H9 (cell line): ENCODE measurements at regions not wholly inside any gene's neighbourhood (a gene's known extent, or its start where the extent isn't known, plus 50 kb on each side); places are given as distances from the start of the nearest gene placed in this dataset.

Source experiments
- DNase-seq: peaks from one replicate; pipeline ENCODE4 v3.0.0-alpha.2; 2017
- H2AFZ ChIP-seq: one replicate; pipeline ENCODE4 v1.6.1; 2013; ENCODE audit warnings: mild to moderate bottlenecking, low read length, control low read depth, moderate library complexity
- H2AK5ac ChIP-seq: 2 replicates; pipeline ENCODE4 v1.6.1; 2013; ENCODE audit warnings: low read length, control low read depth, mixed read lengths; ENCODE audit not compliant: insufficient read length
- H2BK120ac ChIP-seq: one replicate; pipeline ENCODE4 v1.6.1; 2013; ENCODE audit warnings: low read depth, mild to moderate bottlenecking, low read length, control low read depth, inconsistent platforms; ENCODE audit not compliant: poor library complexity, severe bottlenecking
- H2BK12ac ChIP-seq: 2 replicates; pipeline ENCODE4 v1.6.1; 2013; ENCODE audit warnings: low read length, control low read depth, mixed read lengths, low read depth; ENCODE audit not compliant: insufficient read length
- H2BK15ac ChIP-seq: 2 replicates; pipeline ENCODE4 v1.6.1; 2013; ENCODE audit warnings: low read depth, low read length, control low read depth
- H2BK20ac ChIP-seq: one replicate; pipeline ENCODE4 v1.6.1; 2013; ENCODE audit warnings: low read depth, mild to moderate bottlenecking, low read length, control low read depth, inconsistent platforms; ENCODE audit not compliant: poor library complexity, severe bottlenecking
- H2BK5ac ChIP-seq: 2 replicates; pipeline ENCODE4 v1.6.1; 2013; ENCODE audit warnings: low read length, control low read depth, mixed read lengths; ENCODE audit not compliant: insufficient read length
- H3K14ac ChIP-seq: 2 replicates; pipeline ENCODE4 v1.6.1; 2013; ENCODE audit warnings: low read length, control low read depth; ENCODE audit not compliant: insufficient read depth
- H3K18ac ChIP-seq: 2 replicates; pipeline ENCODE4 v1.6.1; 2013; ENCODE audit warnings: low read depth, mild to moderate bottlenecking, mixed read lengths, low read length, control low read depth; ENCODE audit not compliant: insufficient read length
- H3K23ac ChIP-seq: 2 replicates; pipeline ENCODE4 v1.6.1; 2013; ENCODE audit warnings: low read length, control low read depth, mixed read lengths, low read depth; ENCODE audit not compliant: insufficient read length
- H3K23me2 ChIP-seq: 2 replicates; pipeline ENCODE4 v1.6.1; 2013; ENCODE audit warnings: low read depth, mild to moderate bottlenecking, mixed read lengths, low read length, control low read depth; ENCODE audit not compliant: insufficient read length, poor library complexity, severe bottlenecking
- H3K27ac ChIP-seq: 2 replicates; pipeline ENCODE4 v1.5.1; 2013; ENCODE audit warnings: low read length, control low read depth, mixed read lengths, low read depth; ENCODE audit not compliant: insufficient read length
- H3K27me3 ChIP-seq: 2 replicates; pipeline ENCODE4 v1.6.1; 2013; ENCODE audit warnings: low read length, control low read depth, inconsistent platforms; ENCODE audit not compliant: insufficient read depth
- H3K4ac ChIP-seq: 2 replicates; pipeline ENCODE4 v1.6.1; 2013; ENCODE audit warnings: low read depth, mild to moderate bottlenecking, control low read depth, inconsistent platforms, low read length, moderate library complexity
- H3K4me1 ChIP-seq: 2 replicates; pipeline ENCODE4 v1.6.1; 2013; ENCODE audit warnings: low read length, control low read depth, inconsistent platforms; ENCODE audit not compliant: insufficient read depth
- H3K4me2 ChIP-seq: 2 replicates; pipeline ENCODE4 v1.6.1; 2013; ENCODE audit warnings: low read length, control low read depth, mixed read lengths; ENCODE audit not compliant: insufficient read length, insufficient read depth
- H3K56ac ChIP-seq: 2 replicates; pipeline ENCODE4 v1.6.1; 2013; ENCODE audit warnings: low read depth, mild to moderate bottlenecking, mixed read lengths, low read length, control low read depth; ENCODE audit not compliant: insufficient read length
- H3K79me1 ChIP-seq: 2 replicates; pipeline ENCODE4 v1.6.1; 2013; ENCODE audit warnings: low read depth, mild to moderate bottlenecking, moderate library complexity, low read length, control low read depth, inconsistent platforms; ENCODE audit not compliant: insufficient read depth, poor library complexity, severe bottlenecking
- H3K79me2 ChIP-seq: 2 replicates; pipeline ENCODE4 v1.6.1; 2013; ENCODE audit warnings: low read length, control low read depth, inconsistent platforms; ENCODE audit not compliant: insufficient read depth
- H3K9ac ChIP-seq: 2 replicates; pipeline ENCODE4 v1.6.1; 2013; ENCODE audit warnings: low read length, control low read depth, mixed read lengths; ENCODE audit not compliant: insufficient read length; ENCODE audit errors: extremely low read depth
- H3K9me3 ChIP-seq: one replicate; pipeline ENCODE4 v1.6.1; 2013; ENCODE audit warnings: low read depth, low read length, inconsistent platforms; ENCODE audit not compliant: control insufficient read depth
- H3T11ph ChIP-seq: one replicate; pipeline ENCODE4 v1.6.1; 2013; ENCODE audit warnings: mild to moderate bottlenecking, low read length, control low read depth, inconsistent platforms
- H4K20me1 ChIP-seq: one replicate; pipeline ENCODE4 v1.6.1; 2013; ENCODE audit not compliant: control insufficient read depth, insufficient read length, insufficient read depth
- H4K5ac ChIP-seq: 2 replicates; pipeline ENCODE4 v1.6.1; 2013; ENCODE audit warnings: low read depth, mild to moderate bottlenecking, mixed read lengths, low read length, control low read depth; ENCODE audit not compliant: insufficient read length
- H4K8ac ChIP-seq: replicated peaks from 2 replicates; pipeline ENCODE4 v1.6.1; 2013; ENCODE audit warnings: low read length, control low read depth, mixed read lengths, low read depth; ENCODE audit not compliant: insufficient read length
- H4K91ac ChIP-seq: 2 replicates; pipeline ENCODE4 v1.6.1; 2013; ENCODE audit warnings: low read depth, mild to moderate bottlenecking, moderate library complexity, mixed read lengths, low read length, control low read depth; ENCODE audit not compliant: insufficient read length
- H3K27ac Mint-ChIP-seq, 3 experiments: 2 replicates in 2 of 3; 3 replicates in 1 of 3; pipeline ENCODE4 v1.8.0; 2020 to 2021; ENCODE audit warnings: mixed read lengths in 3 of 3, mild to moderate bottlenecking in 1 of 3, moderate library complexity in 1 of 3
- H3K27me3 Mint-ChIP-seq: 2 replicates; pipeline ENCODE4 v1.8.0; 2021; ENCODE audit warnings: low read depth, mild to moderate bottlenecking, moderate library complexity, mixed read lengths
- H3K36me3 Mint-ChIP-seq, 3 experiments: 2 replicates in 2 of 3; 3 replicates in 1 of 3; pipeline ENCODE4 v1.8.0; 2020 to 2021; ENCODE audit warnings: low read depth in 3 of 3, mixed read lengths in 3 of 3; ENCODE audit not compliant: insufficient read depth in 1 of 3
- H3K4me1 Mint-ChIP-seq, 2 experiments: 2 replicates each; pipeline ENCODE4 v1.8.0; 2020; ENCODE audit warnings: mixed read lengths in 2 of 2
- H3K4me3 Mint-ChIP-seq, 2 experiments: 2 replicates in 1 of 2; 3 replicates in 1 of 2; pipeline ENCODE4 v1.8.0; 2020 to 2021; ENCODE audit warnings: mild to moderate bottlenecking in 2 of 2, mixed read lengths in 2 of 2, moderate library complexity in 1 of 2
- H3K9me3 Mint-ChIP-seq, 2 experiments: 2 replicates in 1 of 2; 3 replicates in 1 of 2; pipeline ENCODE4 v1.8.0; 2020; ENCODE audit warnings: mild to moderate bottlenecking in 2 of 2, mixed read lengths in 2 of 2, moderate library complexity in 1 of 2
- WGBS: extraction: QIAGEN DNeasy Blood & Tissue Kit; methylation state at CpG from one replicate; pipeline ENCODE4 v1.1.7; 2013; ENCODE audit warnings: missing lambda C conversion rate, low lambda C conversion rate, mixed read lengths; ENCODE audit not compliant: insufficient read length; ENCODE audit errors: extremely low coverage; 5-methylcytosine and 5-hydroxymethylcytosine counted together
- TF ChIP-seq, protein P1 (sequence below): fragments of 200-600 bp; sonication (generic); conservative IDR thresholded peaks from 3 replicates; pipeline ENCODE4 v1.8.0; 2021; ENCODE audit warnings: antibody characterized with exemption, mild to moderate bottlenecking

DNA sequence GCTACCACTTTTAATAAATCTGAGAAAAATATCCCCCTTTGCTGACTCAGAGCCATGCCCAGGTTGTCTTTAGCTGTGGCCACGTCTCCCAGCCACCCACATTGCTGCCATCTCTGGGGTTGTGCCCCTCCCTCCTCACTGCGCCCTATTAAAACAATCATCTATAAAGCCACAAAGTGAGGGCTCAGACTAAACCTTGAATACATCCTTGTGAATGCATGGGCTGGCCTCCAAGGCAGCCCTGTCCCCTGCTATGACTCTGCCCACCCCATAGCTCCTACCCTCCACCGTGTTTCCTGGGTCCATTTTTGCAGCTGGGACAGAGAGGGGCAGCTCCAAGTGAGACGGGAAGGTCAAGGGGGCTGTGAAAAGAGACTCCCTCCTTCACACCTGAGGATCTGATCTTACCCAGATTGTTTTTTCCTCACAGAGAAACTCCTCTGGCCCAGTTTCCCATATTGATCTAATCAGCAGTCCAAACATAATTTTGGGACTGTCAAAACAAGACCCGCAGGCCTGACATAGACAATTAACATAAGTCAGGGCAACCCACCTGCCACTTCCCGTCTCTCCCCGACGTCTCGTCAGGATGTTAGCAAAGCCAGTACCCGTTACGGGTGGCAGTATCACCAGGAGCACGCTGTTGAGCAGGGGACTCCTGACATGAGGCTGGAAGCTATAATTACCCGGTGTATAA, 199.0 kb downstream of the KATNAL1 start:
- no peak overlapping the region for H4K91ac ChIP-seq
- Mint-ChIP-seq H3K4me1 (peaks cover 29 to 38% of the 10 kb centered on the region in 2 experiments), H3K27me3 (peaks cover 15% of the 10 kb centered on the region), H3K27ac (no peak overlapping the region; a peak in 1 of 7 replicates), H3K36me3 (no peaks in the 10 kb centered on the region; a peak in 1 of 7 replicates), H3K9me3 (no peaks in the 10 kb centered on the region), H3K4me3 (no peak overlapping the region)
- no peak overlapping the region for H4K5ac ChIP-seq
- TF ChIP-seq, protein P1, sequence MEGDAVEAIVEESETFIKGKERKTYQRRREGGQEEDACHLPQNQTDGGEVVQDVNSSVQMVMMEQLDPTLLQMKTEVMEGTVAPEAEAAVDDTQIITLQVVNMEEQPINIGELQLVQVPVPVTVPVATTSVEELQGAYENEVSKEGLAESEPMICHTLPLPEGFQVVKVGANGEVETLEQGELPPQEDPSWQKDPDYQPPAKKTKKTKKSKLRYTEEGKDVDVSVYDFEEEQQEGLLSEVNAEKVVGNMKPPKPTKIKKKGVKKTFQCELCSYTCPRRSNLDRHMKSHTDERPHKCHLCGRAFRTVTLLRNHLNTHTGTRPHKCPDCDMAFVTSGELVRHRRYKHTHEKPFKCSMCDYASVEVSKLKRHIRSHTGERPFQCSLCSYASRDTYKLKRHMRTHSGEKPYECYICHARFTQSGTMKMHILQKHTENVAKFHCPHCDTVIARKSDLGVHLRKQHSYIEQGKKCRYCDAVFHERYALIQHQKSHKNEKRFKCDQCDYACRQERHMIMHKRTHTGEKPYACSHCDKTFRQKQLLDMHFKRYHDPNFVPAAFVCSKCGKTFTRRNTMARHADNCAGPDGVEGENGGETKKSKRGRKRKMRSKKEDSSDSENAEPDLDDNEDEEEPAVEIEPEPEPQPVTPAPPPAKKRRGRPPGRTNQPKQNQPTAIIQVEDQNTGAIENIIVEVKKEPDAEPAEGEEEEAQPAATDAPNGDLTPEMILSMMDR = no peak
- H3K14ac ChIP-seq = no peak overlapping the region
- no peaks in the 10 kb centered on the region for H3K23me2 ChIP-seq
- H3K9ac ChIP-seq = no peak overlapping the region
- H2AFZ ChIP-seq = no peak overlapping the region
- H3K4ac ChIP-seq = no peak overlapping the region
- H2BK15ac ChIP-seq = no peak overlapping the region
- no peak overlapping the region for H2BK5ac ChIP-seq
- H3K27ac ChIP-seq = no peak overlapping the region
- H3K4me2 ChIP-seq = no peak overlapping the region
- H3K56ac ChIP-seq = no peak overlapping the region
- H2AK5ac ChIP-seq = no peak overlapping the region
- no peaks in the 10 kb centered on the region for H3K27me3 ChIP-seq
- no peak overlapping the region for H4K8ac ChIP-seq
- no CpG with 5 or more reads among the region's 13 CpGs for WGBS
- no peaks in the 10 kb centered on the region for H3K4me1 ChIP-seq
- no peak overlapping the region for H2BK12ac ChIP-seq
- H2BK20ac ChIP-seq = no peak overlapping the region
- no peaks in the 10 kb centered on the region for H3K9me3 ChIP-seq
- H3K79me1 ChIP-seq = no peaks in the 10 kb centered on the region
- no peaks in the 10 kb centered on the region for H3K79me2 ChIP-seq
- no peaks in the 10 kb centered on the region for H4K20me1 ChIP-seq
- H3T11ph ChIP-seq = no peak overlapping the region
- no peak overlapping the region for H3K23ac ChIP-seq
- DNase-seq = no peak
- no peak overlapping the region for H3K18ac ChIP-seq
- H2BK120ac ChIP-seq = no peak overlapping the region
